ENCODE measurements at regions not wholly inside any gene's neighbourhood (a gene's known extent, or its start where the extent isn't known, plus 50 kb on each side); places are given as distances from the start of the nearest gene placed in this dataset.

DNA sequence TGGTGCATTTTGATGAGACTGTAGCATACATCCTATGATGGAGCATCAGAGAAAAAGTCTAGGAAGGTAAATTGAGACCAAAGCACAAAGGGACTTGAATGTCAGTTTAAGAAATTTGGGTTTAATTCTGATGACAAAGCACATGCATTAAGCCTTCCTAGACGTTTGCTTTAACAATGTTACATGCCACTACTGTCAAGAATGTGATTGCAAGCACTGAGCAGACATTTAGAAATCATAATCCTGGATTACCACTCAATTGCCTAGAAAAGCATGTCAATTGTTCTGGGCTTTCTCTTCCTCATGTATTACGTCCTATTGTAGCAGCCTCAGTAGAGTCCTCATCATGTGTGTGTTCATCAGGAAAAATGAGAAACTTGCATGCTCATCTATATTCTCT, 117.1 kb downstream of the ZNF281 start:
- TF ChIP-seq POLR2A (IDR thresholded peaks at IDR 0.05; ENCODE audit: control extremely low read depth in 1 of 2, low read depth in 2 of 2, low read length in 2 of 2) = no peak
- TF ChIP-seq CTCF (IDR thresholded peaks at IDR 0.05; ENCODE audit: control extremely low read depth in 1 of 3, insufficient read depth in 1 of 3, low read depth in 1 of 3, low read length in 3 of 3) = no peak
- TF ChIP-seq BACH1 (IDR thresholded peaks at IDR 0.05; ENCODE audit: low read length) = no peak
- no peak for TF ChIP-seq CEBPB (IDR thresholded peaks at IDR 0.05; ENCODE audit: low read depth, low read length)
- no peak for TF ChIP-seq RAD21 (IDR thresholded peaks at IDR 0.05 in 1 of 2, conservative IDR thresholded peaks at IDR 0.05 in 1 of 2; ENCODE audit: low read depth in 2 of 2, low read length in 2 of 2)
- TF ChIP-seq ZNF274 (IDR thresholded peaks at IDR 0.05; ENCODE audit: borderline replicate concordance, extremely low read depth, low read length) = no peak
- no peak for TF ChIP-seq PHF8 (conservative IDR thresholded peaks at IDR 0.05; ENCODE audit: low read depth, low read length)
- TF ChIP-seq EP300 (IDR thresholded peaks at IDR 0.05; ENCODE audit: borderline replicate concordance in 1 of 2, low read depth in 2 of 2, low read length in 2 of 2) = no peak
- TF ChIP-seq, protein P1, sequence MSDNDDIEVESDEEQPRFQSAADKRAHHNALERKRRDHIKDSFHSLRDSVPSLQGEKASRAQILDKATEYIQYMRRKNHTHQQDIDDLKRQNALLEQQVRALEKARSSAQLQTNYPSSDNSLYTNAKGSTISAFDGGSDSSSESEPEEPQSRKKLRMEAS (IDR thresholded peaks at IDR 0.05) = no peak
- no peak for TF ChIP-seq CHD1 (IDR thresholded peaks at IDR 0.05; ENCODE audit: low read depth, low read length)
- no peak for TF ChIP-seq GABPA (IDR thresholded peaks at IDR 0.05; ENCODE audit: borderline replicate concordance, insufficient read depth, low read length)
- no peak for TF ChIP-seq ATF3 (IDR thresholded peaks at IDR 0.05; ENCODE audit: insufficient read depth, low read depth, low read length)
- no peak for TF ChIP-seq SUZ12 (IDR thresholded peaks at IDR 0.05; ENCODE audit: low read length)

All from H1 (cell line).